ENCODE measurements at regions not wholly inside any gene's neighbourhood (a gene's known extent, or its start where the extent isn't known, plus 50 kb on each side); places are given as distances from the start of the nearest gene placed in this dataset.
"Not testable (repeated sequence)": the region's sequence is repeated elsewhere in the genome, so short reads cannot be mapped to it uniquely, and the experiment has no call there.

- no peaks in the 10 kb centered on the region for H3K27me3 ChIP-seq
- H3K4me3 ChIP-seq, result no peak overlapping the region
- H3K9me3 ChIP-seq (replicated peaks), result no peaks in the 10 kb centered on the region
- H3K4me1 ChIP-seq, result peaks cover 10% of the 10 kb centered on the region
- no peaks in the 10 kb centered on the region for H3K36me3 ChIP-seq
- H3K27ac ChIP-seq, result no peak overlapping the region
- DNase-seq, result no peak
Observed at GRCh38 chr7:119969763-119970162, 303.2 kb upstream of the KCND2 start.

- no peaks in the 10 kb centered on the region for H3K27me3 ChIP-seq
Observed at GRCh38 chr7:119974972-119975371, 298.0 kb upstream of the KCND2 start.

DNA sequence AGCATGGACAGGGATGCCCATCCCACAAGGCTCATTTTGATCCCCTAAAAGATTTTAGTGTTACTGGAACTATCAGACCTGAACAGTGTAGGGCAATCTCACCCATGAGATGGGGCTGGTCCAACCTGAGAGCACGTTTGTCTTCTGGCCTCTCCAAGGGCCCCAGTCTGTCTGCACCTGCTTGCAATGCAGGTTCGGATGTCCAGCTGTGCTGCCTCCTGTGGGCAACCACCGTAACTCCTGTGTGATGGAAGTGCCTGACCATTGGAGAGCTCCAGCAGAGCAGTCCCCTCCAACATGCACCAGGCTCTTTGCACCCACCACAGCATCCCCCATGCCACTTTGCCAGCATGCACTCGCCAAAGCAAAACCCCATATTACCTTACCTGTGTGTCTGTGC, 290.1 kb upstream of the KCND2 start:
- Histone ChIP-seq H3K27ac (no peak overlapping the region), H3K27me3 (no peaks in the 10 kb centered on the region), H3K36me3 (no peaks in the 10 kb centered on the region), H3K4me1 (no peaks in the 10 kb centered on the region), H3K4me3 (no peak overlapping the region), H3K9me3 (replicated peaks) (no peaks in the 10 kb centered on the region)
- no peak for DNase-seq

More at GRCh38 chr7:119974972-119975371, 298.0 kb upstream of the KCND2 start:
- no peak for DNase-seq
- H3K27ac ChIP-seq, result no peak overlapping the region
- H3K4me3 ChIP-seq, result no peak overlapping the region
- no peaks in the 10 kb centered on the region for H3K36me3 ChIP-seq
- no peaks in the 10 kb centered on the region for H3K9me3 ChIP-seq (replicated peaks)
- no peaks in the 10 kb centered on the region for H3K4me1 ChIP-seq

GRCh38 chr7:119983468-119983867, 289.5 kb upstream of the KCND2 start:
- no peak overlapping the region for H3K4me3 ChIP-seq
- H3K36me3 ChIP-seq, result no peaks in the 10 kb centered on the region
- no peaks in the 10 kb centered on the region for H3K27me3 ChIP-seq
- DNase-seq, result no peak
- H3K9me3 ChIP-seq (replicated peaks), result no peaks in the 10 kb centered on the region
- no peaks in the 10 kb centered on the region for H3K4me1 ChIP-seq
- H3K27ac ChIP-seq, result no peak overlapping the region

DNA sequence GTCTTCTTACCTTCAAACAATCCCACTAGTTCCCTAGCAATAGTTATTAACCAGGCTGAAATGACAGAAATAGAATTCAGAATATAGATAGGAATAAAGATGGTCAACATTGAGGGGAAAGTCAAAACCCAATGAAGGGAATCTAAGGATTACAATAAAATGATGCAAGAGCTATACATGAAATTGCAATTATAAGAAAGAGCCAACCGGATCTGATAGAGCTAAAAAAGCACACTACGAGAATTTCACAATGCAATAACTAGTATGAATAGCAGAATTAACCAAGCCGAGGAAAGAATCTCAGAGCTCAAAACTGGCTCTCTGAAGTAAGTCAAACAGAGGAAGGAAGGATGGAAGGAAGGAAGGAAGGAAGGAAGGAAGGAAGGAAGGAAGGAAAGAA, 288.7 kb upstream of the KCND2 start:
- no peaks in the 10 kb centered on the region for H3K36me3 ChIP-seq
- no peak overlapping the region for H3K27ac ChIP-seq
- H3K27me3 ChIP-seq, result no peaks in the 10 kb centered on the region
- no peaks in the 10 kb centered on the region for H3K4me1 ChIP-seq
- no peaks in the 10 kb centered on the region for H3K9me3 ChIP-seq (replicated peaks)
- H3K4me3 ChIP-seq, result no peak overlapping the region
- no peak for DNase-seq

DNA sequence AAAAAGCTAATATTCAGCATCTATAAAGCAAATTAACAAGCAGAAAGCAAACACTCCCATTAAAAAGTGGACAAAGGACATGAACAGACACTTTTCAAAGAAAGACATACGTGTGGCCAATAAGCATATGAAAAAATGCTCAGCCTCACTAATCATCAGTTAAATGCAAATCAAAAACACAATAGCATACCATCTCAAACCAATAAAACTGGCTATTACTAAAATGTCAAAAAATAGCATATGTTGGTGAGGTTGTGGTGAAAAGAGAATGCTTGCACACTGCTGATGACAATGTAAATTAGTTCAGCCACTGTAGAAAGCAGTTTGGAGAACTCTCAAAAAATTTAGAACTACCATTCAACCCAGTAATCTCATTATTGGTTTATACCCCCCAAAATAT, 284.6 kb upstream of the KCND2 start:
- Histone ChIP-seq H3K27me3 (no peaks in the 10 kb centered on the region), H3K27ac (no peak overlapping the region), H3K4me1 (no peaks in the 10 kb centered on the region), H3K36me3 (no peaks in the 10 kb centered on the region), H3K4me3 (no peak overlapping the region), H3K9me3 (replicated peaks) (no peaks in the 10 kb centered on the region)
- no peak for DNase-seq

DNA sequence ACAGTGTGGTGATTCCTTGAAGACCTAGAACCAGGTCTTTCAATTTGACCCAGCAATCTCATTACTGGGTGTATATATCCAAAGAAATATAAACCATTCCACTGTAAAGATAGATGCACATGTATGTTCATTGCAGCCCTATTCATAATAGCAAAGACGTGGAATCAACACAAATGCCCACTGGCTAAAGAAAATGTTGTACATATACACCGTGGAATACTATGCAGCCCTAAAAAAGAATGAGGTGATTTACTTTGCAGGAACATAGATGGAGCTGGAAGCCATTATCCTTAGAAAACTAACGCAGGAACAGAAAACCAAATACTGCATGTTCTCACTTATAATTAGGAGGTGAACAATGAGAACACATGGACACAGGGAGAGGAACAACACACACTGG, 278.0 kb upstream of the KCND2 start:
- no peak for DNase-seq
- no peaks in the 10 kb centered on the region for H3K4me1 ChIP-seq

DNA sequence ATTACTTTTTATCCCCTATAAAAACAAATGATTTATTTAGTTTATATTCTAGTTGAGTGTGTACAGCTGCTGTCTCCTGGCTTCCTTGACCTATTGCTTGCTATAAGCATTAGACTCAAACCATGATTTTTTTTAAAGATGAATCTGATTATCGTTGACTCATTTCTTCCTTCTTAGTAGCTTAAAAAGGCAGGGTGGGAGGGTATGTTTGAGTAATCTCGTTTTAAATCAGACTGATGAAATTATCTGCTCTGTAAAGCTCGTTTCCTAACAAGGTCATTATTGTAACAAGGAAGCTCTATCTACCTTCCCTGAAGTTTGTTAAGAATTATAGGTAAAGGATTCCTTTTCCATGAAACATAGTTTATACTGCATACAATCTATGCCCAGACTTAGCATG, 276.3 kb upstream of the KCND2 start:
- no peaks in the 10 kb centered on the region for H3K27me3 ChIP-seq
- H3K4me3 ChIP-seq, result no peak overlapping the region
- DNase-seq, result no peak
- H3K36me3 ChIP-seq, result no peaks in the 10 kb centered on the region
- no peaks in the 10 kb centered on the region for H3K9me3 ChIP-seq (replicated peaks)
- H3K4me1 ChIP-seq, result no peaks in the 10 kb centered on the region
- H3K27ac ChIP-seq, result no peak overlapping the region

More for the DNA sequence above, 278.0 kb upstream of the KCND2 start:
- Histone ChIP-seq H3K27ac (no peak overlapping the region), H3K9me3 (replicated peaks) (no peaks in the 10 kb centered on the region), H3K4me3 (no peak overlapping the region), H3K27me3 (no peaks in the 10 kb centered on the region), H3K36me3 (no peaks in the 10 kb centered on the region)

DNA sequence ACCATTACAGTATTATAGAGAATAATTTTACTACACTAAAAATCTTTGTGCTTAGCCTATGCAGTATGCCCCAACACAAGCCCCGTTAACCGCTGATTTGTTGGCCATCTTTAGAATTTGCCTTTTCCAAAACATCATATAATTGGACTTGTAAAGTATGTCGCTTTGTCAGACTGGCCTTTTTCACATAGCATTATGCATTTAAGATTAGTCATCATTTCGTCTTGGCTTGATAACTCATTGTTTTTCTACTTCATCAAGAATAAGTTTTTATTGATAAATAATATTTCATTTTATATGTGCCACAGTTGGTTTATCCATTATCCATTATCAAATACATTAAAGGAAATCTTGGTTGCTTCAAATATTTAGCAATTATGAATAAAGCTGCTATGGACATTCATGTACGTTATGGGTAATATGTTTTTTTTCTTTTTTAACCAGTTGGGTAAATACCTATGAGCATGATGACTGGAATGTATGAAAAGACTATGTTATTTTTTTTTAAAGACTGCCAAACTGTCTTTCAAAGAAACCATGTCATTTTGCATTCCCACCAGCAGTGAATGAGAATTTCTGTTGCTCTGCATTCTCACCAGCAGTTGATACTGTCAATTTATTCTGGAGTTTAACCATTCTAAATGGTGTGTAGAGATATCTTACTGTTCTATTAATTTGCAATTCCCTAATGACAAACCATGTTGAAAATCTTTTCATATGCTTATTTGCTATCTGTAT, 273.1 kb upstream of the KCND2 start:
- H3K9me3 ChIP-seq (replicated peaks), result no peaks in the 10 kb centered on the region
- no peak overlapping the region for H3K27ac ChIP-seq
- H3K4me3 ChIP-seq, result no peak overlapping the region
- no peaks in the 10 kb centered on the region for H3K4me1 ChIP-seq
- H3K27me3 ChIP-seq, result no peaks in the 10 kb centered on the region
- no peaks in the 10 kb centered on the region for H3K36me3 ChIP-seq
- DNase-seq, result no peak

DNA sequence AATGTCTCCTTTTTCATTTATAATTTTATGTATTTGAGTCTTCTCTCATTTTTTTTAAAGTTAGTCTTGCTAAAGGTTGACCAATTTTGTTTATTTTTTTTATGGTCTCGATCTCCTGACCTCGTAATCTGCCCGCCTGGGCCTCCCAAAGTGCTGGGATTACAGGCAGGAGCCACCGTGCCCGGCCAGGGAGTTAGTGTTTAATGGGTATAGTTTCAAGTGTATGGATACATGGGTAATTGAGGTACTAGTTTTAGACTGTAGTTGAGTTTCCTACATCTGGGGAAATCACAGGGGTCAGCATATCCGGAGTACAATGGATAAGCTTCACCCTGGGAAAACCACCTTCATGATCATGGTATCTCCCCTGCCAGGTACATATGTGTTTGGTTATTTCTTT, 267.3 kb upstream of the KCND2 start:
- H3K4me1 ChIP-seq, result no peaks in the 10 kb centered on the region
- no peak for DNase-seq
- H3K4me3 ChIP-seq, result no peak overlapping the region
- H3K9me3 ChIP-seq (replicated peaks), result no peaks in the 10 kb centered on the region
- no peak overlapping the region for H3K27ac ChIP-seq
- H3K36me3 ChIP-seq, result no peaks in the 10 kb centered on the region
- no peaks in the 10 kb centered on the region for H3K27me3 ChIP-seq

GRCh38 chr7:120014301-120014700, 258.7 kb upstream of the KCND2 start:
- not testable (repeated sequence) for DNase-seq; H3K27me3 ChIP-seq; H3K36me3 ChIP-seq; H3K9me3 ChIP-seq (replicated peaks); H3K4me3 ChIP-seq; H3K4me1 ChIP-seq; H3K27ac ChIP-seq

GRCh38 chr7:120014925-120015465, 258.0 kb upstream of the KCND2 start:
- DNase-seq, result no peak
- H3K9me3 ChIP-seq (replicated peaks), result no peaks in the 10 kb centered on the region
- H3K27ac ChIP-seq, result no peak overlapping the region
- no peaks in the 10 kb centered on the region for H3K4me1 ChIP-seq
- no peak overlapping the region for H3K4me3 ChIP-seq
- no peaks in the 10 kb centered on the region for H3K27me3 ChIP-seq
- H3K36me3 ChIP-seq, result no peaks in the 10 kb centered on the region

DNA sequence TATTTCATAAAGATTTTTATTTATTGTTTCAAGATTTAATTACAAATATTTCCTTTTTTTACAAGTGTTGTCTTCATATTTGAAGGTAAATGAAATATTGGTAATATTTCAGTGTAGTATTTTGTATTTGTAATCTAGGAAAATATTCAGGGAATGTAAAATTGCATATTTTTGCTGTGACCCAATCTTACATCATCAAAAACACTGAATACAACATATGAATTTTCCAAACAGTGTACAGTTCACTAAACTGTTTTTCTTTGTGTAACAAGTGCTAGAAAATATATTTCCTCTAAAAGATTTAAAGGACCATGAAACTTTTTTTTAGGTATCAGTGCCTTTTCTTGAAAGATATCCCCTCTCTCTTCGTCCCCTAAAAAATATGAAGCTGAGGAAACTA, 251.9 kb upstream of the KCND2 start:
- Histone ChIP-seq H3K4me3 (no peak overlapping the region), H3K4me1 (no peaks in the 10 kb centered on the region), H3K36me3 (no peaks in the 10 kb centered on the region), H3K9me3 (replicated peaks) (no peaks in the 10 kb centered on the region), H3K27me3 (no peaks in the 10 kb centered on the region), H3K27ac (no peak overlapping the region)
- no peak for DNase-seq

DNA sequence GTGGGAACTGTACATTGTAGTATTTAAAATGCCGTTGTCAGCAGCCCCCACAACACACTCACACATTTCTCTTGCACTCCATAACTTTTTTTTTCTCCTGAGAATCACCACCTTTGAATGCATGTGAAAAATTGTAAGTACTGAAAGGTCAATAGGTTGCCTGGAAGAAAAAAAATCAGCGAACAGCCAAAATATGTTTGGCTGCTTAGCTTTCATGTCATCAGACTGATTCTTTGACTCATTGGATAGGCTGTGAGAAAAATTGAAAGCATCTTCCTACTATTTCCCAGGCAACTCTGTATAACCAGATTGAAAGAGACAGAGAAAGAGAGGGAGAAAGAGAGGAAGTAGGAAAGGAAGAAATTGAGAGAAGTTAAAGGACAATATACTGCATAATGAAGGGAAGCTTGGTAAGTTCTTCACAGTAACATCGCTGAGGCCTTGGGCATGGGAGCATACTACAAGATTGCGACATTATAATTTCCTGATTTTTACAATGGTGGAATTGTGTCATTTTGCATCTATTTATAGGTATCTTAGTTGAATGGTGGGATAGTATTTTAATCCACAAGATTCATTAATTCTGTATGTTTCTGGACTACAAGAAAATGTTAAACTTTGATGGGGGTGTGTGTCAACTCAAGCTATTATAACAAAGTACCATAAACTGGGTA, 249.3 kb upstream of the KCND2 start:
- no peaks in the 10 kb centered on the region for H3K9me3 ChIP-seq (replicated peaks)
- no peak overlapping the region for H3K27ac ChIP-seq
- H3K4me1 ChIP-seq, result no peaks in the 10 kb centered on the region
- no peaks in the 10 kb centered on the region for H3K27me3 ChIP-seq
- H3K4me3 ChIP-seq, result no peak overlapping the region
- H3K36me3 ChIP-seq, result no peaks in the 10 kb centered on the region
- no peak for DNase-seq

GRCh38 chr7:120028636-120029035, 244.3 kb upstream of the KCND2 start:
- H3K9me3 ChIP-seq (replicated peaks), result no peaks in the 10 kb centered on the region
- no peak overlapping the region for H3K27ac ChIP-seq
- no peak for DNase-seq
- H3K36me3 ChIP-seq, result no peaks in the 10 kb centered on the region
- no peaks in the 10 kb centered on the region for H3K27me3 ChIP-seq
- H3K4me3 ChIP-seq, result no peak overlapping the region
- no peaks in the 10 kb centered on the region for H3K4me1 ChIP-seq

DNA sequence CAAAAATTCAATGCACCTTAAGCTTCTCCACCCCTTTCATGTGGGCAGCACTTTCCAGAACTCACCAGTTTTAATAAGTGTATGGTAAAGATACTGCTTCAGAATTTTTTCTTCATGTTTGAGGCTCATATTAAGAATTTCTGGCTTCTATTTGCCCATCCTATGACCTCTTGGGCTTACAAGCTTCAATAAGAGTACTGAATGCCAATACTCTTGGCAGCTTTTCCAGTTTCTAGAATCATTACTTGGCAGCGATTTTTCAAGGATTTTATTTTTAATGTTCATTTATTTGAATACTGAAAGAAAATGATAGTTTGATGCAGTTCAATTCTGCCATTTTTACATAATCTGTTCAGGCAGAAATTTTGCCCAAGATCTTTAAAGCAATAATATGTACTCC, 242.1 kb upstream of the KCND2 start:
- H3K27me3 ChIP-seq, result no peaks in the 10 kb centered on the region
- DNase-seq, result no peak
- H3K4me1 ChIP-seq, result no peaks in the 10 kb centered on the region
- no peaks in the 10 kb centered on the region for H3K36me3 ChIP-seq
- H3K27ac ChIP-seq, result no peak overlapping the region
- H3K9me3 ChIP-seq (replicated peaks), result no peaks in the 10 kb centered on the region
- no peak overlapping the region for H3K4me3 ChIP-seq
